ENCODE measurements at regions not wholly inside any gene's neighbourhood (a gene's known extent, or its start where the extent isn't known, plus 50 kb on each side); places are given as distances from the start of the nearest gene placed in this dataset.

GRCh38 chr4:13703096-13703495, 75.6 kb upstream of the BOD1L1 start (continued):
- TF ChIP-seq ZNF462 (CRISPR knock-in tag; IDR thresholded peaks at IDR 0.05) (no peak), CTCF (conservative IDR thresholded peaks at IDR 0.05; ENCODE audit: low read depth in 2 of 2) (no peak), EZH2 (IDR thresholded peaks at IDR 0.05; ENCODE audit: low read depth, unreplicated experiment) (no peak), ZNF114 (CRISPR knock-in tag; IDR thresholded peaks at IDR 0.05) (no peak), JUNB (IDR thresholded peaks at IDR 0.05; ENCODE audit: unreplicated experiment) (no peak)

GRCh38 chr4:13704035-13704434, 76.5 kb upstream of the BOD1L1 start:
- H3K4me1 Mint-ChIP-seq: 0 out of 3 replicates have a peak, but pooled peaks cover 3% of the 10 kb centered on the region
- H3K27me3 Mint-ChIP-seq (ENCODE audit: insufficient read depth, low read depth, poor library complexity): peaks cover 4% of the 10 kb centered on the region
- Histone ChIP-seq H3K4me1 (ENCODE audit: insufficient read depth) (no peaks in the 10 kb centered on the region), H3K4me3 (no peak overlapping the region), H3K27ac (ENCODE audit: low read depth) (no peak overlapping the region), H3K27me3 (ENCODE audit: insufficient read depth) (no peaks in the 10 kb centered on the region), H3K4me2 (no peak overlapping the region), H3K79me2 (replicated peaks; ENCODE audit: insufficient read depth) (no peaks in the 10 kb centered on the region), H3K36me3 (ENCODE audit: insufficient read depth) (no peaks in the 10 kb centered on the region), H4K20me1 (replicated peaks; ENCODE audit: insufficient read depth) (no peaks in the 10 kb centered on the region), H2AFZ (no peak overlapping the region), H3F3A (replicated peaks; ENCODE audit: low read depth) (no peaks in the 10 kb centered on the region), H3K9me2 (ENCODE audit: insufficient read depth) (no peaks in the 10 kb centered on the region)
- H3K9me3 Mint-ChIP-seq: no peaks in the 10 kb centered on the region
- no peak overlapping the region for H3K4me3 Mint-ChIP-seq
- H3K36me3 Mint-ChIP-seq (ENCODE audit: low read depth): no peaks in the 10 kb centered on the region
- DNase-seq (ENCODE audit: low spot score) (no peak), ATAC-seq (no peak)
- no peak overlapping the region for H3K27ac Mint-ChIP-seq
- TF ChIP-seq EZH2 (IDR thresholded peaks at IDR 0.05; ENCODE audit: low read depth, unreplicated experiment) (no peak), NANOG (IDR thresholded peaks at IDR 0.05; ENCODE audit: borderline replicate concordance) (no peak), ZNF114 (CRISPR knock-in tag; IDR thresholded peaks at IDR 0.05) (no peak), ZNF462 (CRISPR knock-in tag; IDR thresholded peaks at IDR 0.05) (no peak)

Measured in GM23338 (cell line).